Esophagus squamous epithelium (tissue), 5 donors: ENCODE measurements at regions not wholly inside any gene's neighbourhood (a gene's known extent, or its start where the extent isn't known, plus 50 kb on each side); places are given as distances from the start of the nearest gene placed in this dataset.

ENCODE experiments used
- DNase-seq: peaks from one replicate; lab custom pipeline; 2025; lab: John Stamatoyannopoulos, UW
- H3K27ac ChIP-seq, 4 donors: fragments of 200-600 bp; sonication (generic); one replicate each; pipeline ENCODE4 v1.5.1; 2016 to 2019; ENCODE audit warnings: mild to moderate bottlenecking in 1 of 4
- H3K27me3 ChIP-seq, 4 donors: fragments of 200-600 bp; sonication (generic); 1 replicate in 3 of 4; 2 replicates in 1 of 4; pipeline versions ENCODE4 v1.5.1 to v1.6.0; 2017 to 2021; ENCODE audit warnings: antibody characterized with exemption in 1 of 4
- H3K36me3 ChIP-seq, 3 donors: fragments of 200-600 bp; sonication (generic); one replicate each; pipeline ENCODE4 v1.5.1; 2016 to 2019
- H3K4me1 ChIP-seq, 3 donors: fragments of 200-600 bp; sonication (generic); one replicate each; pipeline ENCODE4 v1.5.1; 2017 to 2019
- H3K4me3 ChIP-seq, 4 donors: fragments of 200-600 bp; sonication (generic); 1 replicate in 3 of 4; 2 replicates in 1 of 4; pipeline ENCODE4 v1.5.1; 2016 to 2019; ENCODE audit warnings: mild to moderate bottlenecking in 2 of 4, moderate library complexity in 1 of 4
- H3K9me3 ChIP-seq, 3 donors: fragments of 200-600 bp; sonication (generic); one replicate each; pipeline ENCODE4 v1.5.1; 2016 to 2019
- POLR2A ChIP-seq, 4 donors: fragments of 450-650 bp; IDR thresholded peaks; one replicate each; pipeline ENCODE4 v1.6.1; 2017; ENCODE audit warnings: antibody characterized with exemption in 4 of 4, mild to moderate bottlenecking in 4 of 4, moderate library complexity in 3 of 4
- WGBS, 2 donors: methylation state at CpG; one replicate each; pipeline ENCODE4 v1.1.5; 2018; 5-methylcytosine and 5-hydroxymethylcytosine counted together
- intact Hi-C: fragments of 100-400 bp; cut with DNase I; formaldehyde crosslinking; loops from one replicate; pipeline ENCODE4 v1.15.0; 2022
- TF ChIP-seq, protein P1 (sequence below), 6 experiments: fragments of 450-650 bp in 4 of 6; fragments of 200-600 bp in 2 of 6; sonication (generic) in 2 of 6; IDR thresholded peaks; one replicate each; pipeline ENCODE4 v1.5.1; 2016 to 2019; ENCODE audit warnings: antibody characterized with exemption in 6 of 6, mild to moderate bottlenecking in 4 of 6, moderate library complexity in 4 of 6
- donor health status: DM: yes; HTN: yes; CAD: no.

GRCh38 chr1:17955302-17956285 lies 152.0 kb upstream of the IGSF21 start:
- Histone ChIP-seq H3K27me3 (peaks cover 0 to 68% (median 0%) of the 10 kb centered on the region in 4 donors), H3K36me3 (no peaks in the 10 kb centered on the region), H3K4me3 (no peak overlapping the region), H3K9me3 (no peaks in the 10 kb centered on the region), H3K27ac (peak overlapping the region in 1 of 4 donors; percentile 36), H3K4me1 (peaks cover 0 to 5% (median 0%) of the 10 kb centered on the region in 3 donors)
- DNase-seq: no peak
- intact Hi-C loops: no loop called here
- TF ChIP-seq POLR2A (IDR thresholded peaks at IDR 0.05): no peak
- TF ChIP-seq, protein P1, sequence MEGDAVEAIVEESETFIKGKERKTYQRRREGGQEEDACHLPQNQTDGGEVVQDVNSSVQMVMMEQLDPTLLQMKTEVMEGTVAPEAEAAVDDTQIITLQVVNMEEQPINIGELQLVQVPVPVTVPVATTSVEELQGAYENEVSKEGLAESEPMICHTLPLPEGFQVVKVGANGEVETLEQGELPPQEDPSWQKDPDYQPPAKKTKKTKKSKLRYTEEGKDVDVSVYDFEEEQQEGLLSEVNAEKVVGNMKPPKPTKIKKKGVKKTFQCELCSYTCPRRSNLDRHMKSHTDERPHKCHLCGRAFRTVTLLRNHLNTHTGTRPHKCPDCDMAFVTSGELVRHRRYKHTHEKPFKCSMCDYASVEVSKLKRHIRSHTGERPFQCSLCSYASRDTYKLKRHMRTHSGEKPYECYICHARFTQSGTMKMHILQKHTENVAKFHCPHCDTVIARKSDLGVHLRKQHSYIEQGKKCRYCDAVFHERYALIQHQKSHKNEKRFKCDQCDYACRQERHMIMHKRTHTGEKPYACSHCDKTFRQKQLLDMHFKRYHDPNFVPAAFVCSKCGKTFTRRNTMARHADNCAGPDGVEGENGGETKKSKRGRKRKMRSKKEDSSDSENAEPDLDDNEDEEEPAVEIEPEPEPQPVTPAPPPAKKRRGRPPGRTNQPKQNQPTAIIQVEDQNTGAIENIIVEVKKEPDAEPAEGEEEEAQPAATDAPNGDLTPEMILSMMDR (IDR thresholded peaks at IDR 0.05): no peak
- 27 to 52% methylated on average over 5 to 7 of the region's 8 CpGs for WGBS, 2 donors

DNA sequence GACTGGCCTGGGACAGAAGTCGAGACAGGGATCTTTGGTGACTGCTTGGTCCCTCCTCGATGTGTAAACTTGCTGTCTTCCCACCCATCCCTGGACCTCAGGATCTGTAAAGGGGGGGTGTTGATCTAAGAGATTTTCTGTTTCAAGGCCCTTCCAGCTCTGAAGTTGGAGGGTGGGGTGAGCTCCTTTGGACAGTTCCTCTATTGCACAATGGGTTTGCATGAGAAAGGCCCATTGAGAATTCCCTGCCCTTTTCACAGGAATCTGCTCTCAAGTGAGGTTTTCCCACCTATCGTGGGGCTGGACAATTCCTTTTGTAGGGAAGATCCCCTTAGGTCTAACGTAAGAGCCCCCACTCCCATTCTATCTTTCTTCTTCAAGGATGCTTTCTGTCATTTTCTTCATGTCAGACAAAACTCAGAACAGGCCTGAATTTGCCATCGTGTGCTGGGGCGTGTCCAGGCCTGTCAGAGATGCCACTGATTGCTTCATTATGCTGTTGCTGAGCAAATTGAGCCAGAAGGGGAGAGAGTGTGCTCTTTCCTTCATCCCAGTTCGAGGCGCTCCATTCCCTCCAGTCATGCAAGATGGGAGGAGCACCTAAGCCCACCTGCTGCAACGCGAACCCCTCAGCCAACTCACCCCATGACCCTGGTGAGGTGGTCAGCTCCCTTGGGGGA lies 149.9 kb upstream of the IGSF21 start:
- H3K27me3 ChIP-seq: peaks cover 0 to 68% (median 0%) of the 10 kb centered on the region in 4 donors
- peaks cover 0 to 5% (median 0%) of the 10 kb centered on the region in 3 donors for H3K4me1 ChIP-seq
- TF ChIP-seq, protein P1 (IDR thresholded peaks at IDR 0.05): no peak
- no peak for TF ChIP-seq POLR2A (IDR thresholded peaks at IDR 0.05)
- H3K9me3 ChIP-seq: no peaks in the 10 kb centered on the region
- 38 to 54% methylated on average over 6 to 9 of the region's 10 CpGs for whole genome bisulfite sequencing, 2 donors
- no peak for DNase-seq
- intact Hi-C loops: no loop called here
- H3K36me3 ChIP-seq: no peaks in the 10 kb centered on the region
- H3K27ac ChIP-seq: peak overlapping the region in 1 of 4 donors; percentile 42
- H3K4me3 ChIP-seq: no peak overlapping the region

GRCh38 chr1:17958704-17959103 lies 148.9 kb upstream of the IGSF21 start:
- no peak overlapping the region for H3K27ac ChIP-seq
- H3K9me3 ChIP-seq: no peaks in the 10 kb centered on the region
- H3K27me3 ChIP-seq: peaks cover 0 to 67% (median 0%) of the 10 kb centered on the region in 4 donors
- no peak overlapping the region for H3K4me3 ChIP-seq
- peaks cover 0 to 5% (median 0%) of the 10 kb centered on the region in 3 donors for H3K4me1 ChIP-seq
- no peak for DNase-seq
- no peak for TF ChIP-seq POLR2A (IDR thresholded peaks at IDR 0.05)
- TF ChIP-seq, protein P1 (IDR thresholded peaks at IDR 0.05): no peak
- WGBS, 2 donors: 11 to 54% methylated on average over 1 of the region's 1 CpG
- no peaks in the 10 kb centered on the region for H3K36me3 ChIP-seq
- intact Hi-C loops: no loop called here

- Histone ChIP-seq H3K4me3 (no peak overlapping the region), H3K27me3 (peaks cover 0 to 63% (median 0%) of the 10 kb centered on the region in 4 donors), H3K9me3 (no peaks in the 10 kb centered on the region), H3K36me3 (no peaks in the 10 kb centered on the region), H3K27ac (no peak overlapping the region), H3K4me1 (no peaks in the 10 kb centered on the region)
- intact Hi-C loops: no loop called here
- WGBS, 2 donors: 66 to 70% methylated on average over 9 to 10 of the region's 10 CpGs
- no peak for DNase-seq
- TF ChIP-seq, protein P1 (IDR thresholded peaks at IDR 0.05): no peak
- no peak for TF ChIP-seq POLR2A (IDR thresholded peaks at IDR 0.05)
Measured at GRCh38 chr1:17963513-17963912, 144.1 kb upstream of the IGSF21 start.
